A549 (cell line): ENCODE measurements at regions not wholly inside any gene's neighbourhood (a gene's known extent, or its start where the extent isn't known, plus 50 kb on each side); places are given as distances from the start of the nearest gene placed in this dataset.

ENCODE experiments used
- ATAC-seq, 2 experiments: fragments of 200-7000 bp in 1 of 2; fragments of >200 bp in 1 of 2; cut with Nextera tagmentation in 1 of 2; cut with Tn5 transposase in 1 of 2; 3 replicates each; pipeline versions ENCODE4 v1.8.0 to v1.9.1; 2018 to 2020; ENCODE audit warnings: mild to moderate bottlenecking in 1 of 2, moderate library complexity in 1 of 2
- CTCF ChIA-PET: fragments of 300-600 bp; sonication (Branson Sonifier 250); formaldehyde crosslinking; extraction: SDS; loops from one replicate; lab custom pipeline; 2021; ENCODE audit warnings: antibody characterized with exemption, inconsistent platforms; lab: Yijun Ruan, JAX
- POLR2A ChIA-PET: fragments of 350-600 bp; formaldehyde crosslinking; extraction: SDS; loops from one replicate; lab custom pipeline; 2021; ENCODE audit warnings: antibody characterized with exemption, inconsistent platforms; lab: Yijun Ruan, JAX
- DNase-seq, 2 experiments: peaks; one replicate each; pipeline versions ENCODE4 v3.0.0 to v3.0.0-alpha.2; 2011 to 2016; ENCODE audit warnings: low read depth in 1 of 2, low spot score in 1 of 2
- FAIRE-seq: peaks from 2 replicates; lab custom pipeline; 2011; peaks lifted over from hg19 to GRCh38; lab: Jason Lieb, UNC
- H3K27ac ChIP-seq, 2 experiments: fragments of >200 bp; sonication (Bioruptor Twin); formaldehyde crosslinking; 3 replicates each; pipeline ENCODE4 v1.5.1; 2016 to 2017
- H3K4me1 ChIP-seq: fragments of >200 bp; sonication (Bioruptor Twin); formaldehyde crosslinking; 3 replicates; pipeline ENCODE4 v1.6.1; 2016
- H3K4me2 ChIP-seq: fragments of >200 bp; sonication (Bioruptor Twin); formaldehyde crosslinking; 3 replicates; pipeline ENCODE4 v1.6.1; 2016
- H3K4me3 ChIP-seq: fragments of >200 bp; sonication (Bioruptor Twin); formaldehyde crosslinking; 3 replicates; pipeline ENCODE4 v1.5.1; 2016
- H3K9me3 ChIP-seq: fragments of >200 bp; sonication (Bioruptor Twin); formaldehyde crosslinking; 3 replicates; pipeline ENCODE4 v1.6.1; 2016
- CBX2 ChIP-seq: fragments of 200-600 bp; sonication (generic); IDR thresholded peaks from 2 replicates; pipeline ENCODE4 v1.6.1; 2016; ENCODE audit warnings: low read depth, mild to moderate bottlenecking, borderline replicate concordance
- CBX8 ChIP-seq: fragments of 200-600 bp; sonication (generic); IDR thresholded peaks from 2 replicates; pipeline ENCODE4 v1.6.1; 2016
- CEBPB ChIP-seq, 2 experiments: fragments of >200 bp in 1 of 2; sonication (Bioruptor Twin) in 1 of 2; formaldehyde crosslinking in 1 of 2; IDR thresholded peaks; 2 replicates each; pipeline ENCODE4 v1.6.1; 2012 to 2016
- CHD2 ChIP-seq: fragments of 150-350 bp; IDR thresholded peaks from 2 replicates; pipeline ENCODE4 v1.6.1; 2014; ENCODE audit warnings: low read length; ENCODE audit not compliant: partially characterized antibody
- EHF ChIP-seq: fragments of 250-450 bp; sonication (Bioruptor Pico); IDR thresholded peaks from 2 replicates; pipeline ENCODE4 v1.5.0; 2020; ENCODE audit warnings: mild to moderate bottlenecking
- HOXB13 ChIP-seq: fragments of 250-450 bp; sonication (Bioruptor Pico); IDR thresholded peaks from 2 replicates; pipeline ENCODE4 v1.5.0; 2020; ENCODE audit warnings: low read depth, mild to moderate bottlenecking, moderate library complexity
- HOXB5 ChIP-seq: fragments of 250-450 bp; sonication (Bioruptor Pico); IDR thresholded peaks from 2 replicates; pipeline ENCODE4 v1.5.0; 2020; ENCODE audit warnings: mild to moderate bottlenecking, moderate library complexity
- KDM1A ChIP-seq: fragments of 200-600 bp; sonication (generic); IDR thresholded peaks from 2 replicates; pipeline ENCODE4 v1.6.1; 2016; ENCODE audit warnings: low read depth, mild to moderate bottlenecking
- MYC ChIP-seq: IDR thresholded peaks from 2 replicates; pipeline ENCODE4 v1.6.1; 2012; ENCODE audit warnings: mild to moderate bottlenecking, inconsistent platforms, low read length, improper control_type of control experiment, borderline replicate concordance
- NFE2L2 ChIP-seq: fragments of 150-350 bp; conservative IDR thresholded peaks from 2 replicates; pipeline ENCODE4 v1.6.1; 2014; ENCODE audit warnings: low read length
- NR3C1 ChIP-seq: fragments of >200 bp; sonication (Bioruptor Twin); formaldehyde crosslinking; IDR thresholded peaks from 3 replicates; pipeline ENCODE4 v1.6.1; 2017
- RAD21 ChIP-seq, 2 experiments: fragments of >200 bp in 1 of 2; sonication (Bioruptor Twin) in 1 of 2; formaldehyde crosslinking in 1 of 2; IDR thresholded peaks in 1 of 2; conservative IDR thresholded peaks in 1 of 2; 2 replicates in 1 of 2; 3 replicates in 1 of 2; pipeline ENCODE4 v1.6.1; 2012 to 2018; ENCODE audit warnings: inconsistent platforms in 1 of 2
- RARB ChIP-seq: fragments of 250-450 bp; sonication (Bioruptor Pico); IDR thresholded peaks from 2 replicates; pipeline ENCODE4 v1.8.0; 2021; ENCODE audit warnings: mild to moderate bottlenecking, moderate library complexity
- REST ChIP-seq: fragments of 200-600 bp; sonication (generic); IDR thresholded peaks from 2 replicates; pipeline ENCODE4 v1.6.1; 2016; ENCODE audit warnings: antibody characterized with exemption, mild to moderate bottlenecking, moderate library complexity
- WGBS: methylation state at CpG from one replicate; pipeline ENCODE4 v1.1.6; 2017; ENCODE audit errors: missing lambda C conversion rate; 5-methylcytosine and 5-hydroxymethylcytosine counted together
- TF ChIP-seq, protein P1 (sequence below): fragments of 250-450 bp; sonication (Bioruptor Pico); IDR thresholded peaks from 2 replicates; pipeline ENCODE4 v1.5.0; 2020; ENCODE audit warnings: low read depth, mild to moderate bottlenecking, moderate library complexity
- TF ChIP-seq, protein P2 (sequence below): IDR thresholded peaks from 2 replicates; pipeline ENCODE4 v1.6.1; 2012
- TF ChIP-seq, protein P3 (sequence below): fragments of 450-650 bp; IDR thresholded peaks from 2 replicates; pipeline ENCODE4 v1.6.1; 2014; ENCODE audit warnings: antibody characterized with exemption

GRCh38 chr1:63245186-63245585 is 77.2 kb upstream of the FOXD3 start (continued):
- no peak for TF ChIP-seq REST
- no peak for TF ChIP-seq NR3C1
- TF ChIP-seq RAD21 (conservative IDR thresholded peaks at IDR 0.05 in 1 of 2, IDR thresholded peaks at IDR 0.05 in 1 of 2), result no peak
- no peak for TF ChIP-seq EHF (CRISPR knock-in tag)

GRCh38 chr1:63248216-63248615 is 74.2 kb upstream of the FOXD3 start:
- Histone ChIP-seq H3K27ac (no peak overlapping the region), H3K9me3 (no peaks in the 10 kb centered on the region), H3K4me1 (no peaks in the 10 kb centered on the region), H3K4me3 (no peak overlapping the region), H3K4me2 (no peak overlapping the region)
- DNase-seq (no peak), ATAC-seq (no peak), FAIRE-seq (no peak)
- TF ChIP-seq NFE2L2 (no peak), CHD2 (no peak), REST (no peak), CBX2 (no peak), HOXB13 (CRISPR knock-in tag) (no peak), MYC (no peak), KDM1A (no peak), RARB (CRISPR knock-in tag) (no peak), CBX8 (no peak), CEBPB (IDR thresholded peaks at IDR 0.05) (no peak), HOXB5 (CRISPR knock-in tag) (no peak)
- TF ChIP-seq, protein P1, sequence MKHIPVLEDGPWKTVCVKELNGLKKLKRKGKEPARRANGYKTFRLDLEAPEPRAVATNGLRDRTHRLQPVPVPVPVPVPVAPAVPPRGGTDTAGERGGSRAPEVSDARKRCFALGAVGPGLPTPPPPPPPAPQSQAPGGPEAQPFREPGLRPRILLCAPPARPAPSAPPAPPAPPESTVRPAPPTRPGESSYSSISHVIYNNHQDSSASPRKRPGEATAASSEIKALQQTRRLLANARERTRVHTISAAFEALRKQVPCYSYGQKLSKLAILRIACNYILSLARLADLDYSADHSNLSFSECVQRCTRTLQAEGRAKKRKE (CRISPR knock-in tag), result no peak
- TF ChIP-seq, protein P2, sequence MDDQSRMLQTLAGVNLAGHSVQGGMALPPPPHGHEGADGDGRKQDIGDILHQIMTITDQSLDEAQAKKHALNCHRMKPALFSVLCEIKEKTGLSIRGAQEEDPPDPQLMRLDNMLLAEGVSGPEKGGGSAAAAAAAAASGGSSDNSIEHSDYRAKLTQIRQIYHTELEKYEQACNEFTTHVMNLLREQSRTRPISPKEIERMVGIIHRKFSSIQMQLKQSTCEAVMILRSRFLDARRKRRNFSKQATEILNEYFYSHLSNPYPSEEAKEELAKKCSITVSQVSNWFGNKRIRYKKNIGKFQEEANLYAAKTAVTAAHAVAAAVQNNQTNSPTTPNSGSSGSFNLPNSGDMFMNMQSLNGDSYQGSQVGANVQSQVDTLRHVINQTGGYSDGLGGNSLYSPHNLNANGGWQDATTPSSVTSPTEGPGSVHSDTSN, result no peak
- TF ChIP-seq, protein P3, sequence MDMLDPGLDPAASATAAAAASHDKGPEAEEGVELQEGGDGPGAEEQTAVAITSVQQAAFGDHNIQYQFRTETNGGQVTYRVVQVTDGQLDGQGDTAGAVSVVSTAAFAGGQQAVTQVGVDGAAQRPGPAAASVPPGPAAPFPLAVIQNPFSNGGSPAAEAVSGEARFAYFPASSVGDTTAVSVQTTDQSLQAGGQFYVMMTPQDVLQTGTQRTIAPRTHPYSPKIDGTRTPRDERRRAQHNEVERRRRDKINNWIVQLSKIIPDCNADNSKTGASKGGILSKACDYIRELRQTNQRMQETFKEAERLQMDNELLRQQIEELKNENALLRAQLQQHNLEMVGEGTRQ, result no peak
- CTCF ChIA-PET, result no interaction called here
- 23% methylated on average over 1 of the region's 1 CpG for WGBS
- POLR2A ChIA-PET, result no interaction called here
